ENCODE measurements at regions not wholly inside any gene's neighbourhood (a gene's known extent, or its start where the extent isn't known, plus 50 kb on each side); places are given as distances from the start of the nearest gene placed in this dataset.

DNA sequence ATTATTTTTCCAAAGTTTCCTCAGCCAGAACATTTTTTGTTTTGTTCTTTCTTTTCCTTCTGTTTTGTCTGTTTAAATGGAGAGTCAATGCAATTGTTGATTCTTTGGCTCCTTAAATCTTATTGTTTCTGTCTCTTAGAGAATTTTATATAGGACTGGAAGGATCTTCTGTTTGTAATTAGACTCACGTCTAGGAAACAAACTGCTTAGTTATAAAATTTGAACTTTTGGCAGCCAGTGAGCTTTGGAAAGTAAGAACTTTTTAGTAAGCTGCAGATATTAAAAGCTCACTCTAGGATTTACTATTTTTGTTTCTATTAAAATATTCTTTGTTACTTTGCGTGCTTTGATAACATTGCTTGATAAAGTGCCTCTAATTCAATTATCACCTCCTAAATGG lies 109.8 kb upstream of the HNRNPU start:
- DNase-seq (ENCODE audit: low spot score) = no peak
- TF ChIP-seq, protein P1, sequence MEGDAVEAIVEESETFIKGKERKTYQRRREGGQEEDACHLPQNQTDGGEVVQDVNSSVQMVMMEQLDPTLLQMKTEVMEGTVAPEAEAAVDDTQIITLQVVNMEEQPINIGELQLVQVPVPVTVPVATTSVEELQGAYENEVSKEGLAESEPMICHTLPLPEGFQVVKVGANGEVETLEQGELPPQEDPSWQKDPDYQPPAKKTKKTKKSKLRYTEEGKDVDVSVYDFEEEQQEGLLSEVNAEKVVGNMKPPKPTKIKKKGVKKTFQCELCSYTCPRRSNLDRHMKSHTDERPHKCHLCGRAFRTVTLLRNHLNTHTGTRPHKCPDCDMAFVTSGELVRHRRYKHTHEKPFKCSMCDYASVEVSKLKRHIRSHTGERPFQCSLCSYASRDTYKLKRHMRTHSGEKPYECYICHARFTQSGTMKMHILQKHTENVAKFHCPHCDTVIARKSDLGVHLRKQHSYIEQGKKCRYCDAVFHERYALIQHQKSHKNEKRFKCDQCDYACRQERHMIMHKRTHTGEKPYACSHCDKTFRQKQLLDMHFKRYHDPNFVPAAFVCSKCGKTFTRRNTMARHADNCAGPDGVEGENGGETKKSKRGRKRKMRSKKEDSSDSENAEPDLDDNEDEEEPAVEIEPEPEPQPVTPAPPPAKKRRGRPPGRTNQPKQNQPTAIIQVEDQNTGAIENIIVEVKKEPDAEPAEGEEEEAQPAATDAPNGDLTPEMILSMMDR (IDR thresholded peaks at IDR 0.05; ENCODE audit: extremely low read depth, insufficient read depth, missing control alignments) = no peak
- in situ Hi-C loops (cut with MboI; ENCODE audit: low pct_unique_long_range_greater_than_20kb, low sequenced_read_pairs, unreplicated experiment) = no loop called here

DNA sequence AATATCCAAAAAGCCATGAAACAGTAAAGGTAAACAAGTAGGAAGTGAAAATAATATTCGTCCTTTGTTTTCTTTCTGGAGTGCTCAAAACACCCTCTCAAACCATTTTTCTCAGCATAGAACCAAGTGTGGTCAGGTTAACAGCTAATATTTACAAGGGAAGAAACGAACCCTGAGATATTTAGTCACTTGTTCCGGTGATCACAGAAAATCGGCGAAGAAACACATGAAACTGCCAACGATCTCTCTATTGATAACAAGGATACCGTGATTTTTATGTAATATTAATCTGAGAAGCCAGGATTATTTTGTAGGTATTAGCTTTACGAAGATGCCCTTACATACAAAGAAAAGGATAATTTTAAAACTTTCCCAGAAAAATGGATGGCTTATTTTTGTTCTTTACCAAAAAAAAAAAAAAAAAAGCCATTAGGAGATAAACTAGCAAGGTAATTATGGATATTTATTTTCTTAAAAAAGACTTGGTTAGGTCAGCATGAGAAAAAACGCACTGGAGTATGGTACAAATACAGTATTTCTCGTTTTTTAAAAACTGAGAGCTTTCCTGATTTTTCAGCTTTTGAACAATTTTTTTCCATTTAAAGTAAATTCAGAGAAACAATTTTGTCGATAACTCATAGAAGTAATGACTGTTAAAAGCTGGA lies 107.3 kb upstream of the HNRNPU start:
- peak; percentile 26 for DNase-seq (ENCODE audit: low spot score)
- in situ Hi-C loops (cut with MboI; ENCODE audit: low pct_unique_long_range_greater_than_20kb, low sequenced_read_pairs, unreplicated experiment) = no loop called here
- TF ChIP-seq, protein P1 (IDR thresholded peaks at IDR 0.05; ENCODE audit: extremely low read depth, insufficient read depth, missing control alignments) = no peak

DNA sequence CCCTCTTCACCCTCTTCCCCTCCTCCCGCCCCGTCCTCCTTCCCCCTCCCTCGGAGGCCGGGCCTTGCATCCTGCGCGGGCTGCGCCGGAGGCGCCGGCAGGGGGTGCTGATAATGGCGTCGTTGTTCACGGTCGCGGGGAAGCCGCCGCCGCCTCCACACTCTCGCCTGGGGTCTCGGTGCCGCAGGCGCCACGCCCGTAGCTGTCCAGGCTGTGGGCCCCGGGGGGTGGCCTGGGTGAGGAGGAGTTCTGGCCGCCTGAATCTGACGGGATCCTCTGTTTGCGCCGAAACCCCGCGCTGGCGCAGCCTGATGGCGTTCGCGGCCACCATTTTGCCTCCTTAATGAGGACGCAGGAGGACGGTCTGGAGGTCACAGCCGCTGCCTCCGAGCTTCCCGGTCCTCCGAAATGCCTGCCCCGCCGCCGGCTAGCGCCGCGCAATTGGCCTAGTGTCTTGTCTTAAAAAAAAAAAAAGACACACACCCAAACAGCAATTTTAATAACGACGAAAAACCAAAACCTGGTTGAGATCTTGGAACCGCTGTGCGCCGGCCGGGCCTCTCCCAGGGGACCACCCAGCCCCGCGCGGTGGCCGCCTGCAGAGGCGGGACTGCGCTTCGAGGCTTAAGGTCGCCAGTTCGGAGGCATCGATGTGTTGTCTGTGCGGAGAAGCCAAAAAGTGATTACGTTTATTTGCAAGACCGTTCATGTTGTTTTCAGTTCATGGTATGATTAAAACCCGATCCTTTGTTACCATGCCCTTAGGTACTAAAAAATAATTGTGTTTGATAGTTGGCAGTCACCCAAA lies 106.6 kb upstream of the HNRNPU start:
- TF ChIP-seq, protein P1 (IDR thresholded peaks at IDR 0.05; ENCODE audit: extremely low read depth, insufficient read depth, missing control alignments) = peak; percentile 70
- DNase-seq (ENCODE audit: low spot score) = peak; percentile 84
- in situ Hi-C loops (cut with MboI; ENCODE audit: low pct_unique_long_range_greater_than_20kb, low sequenced_read_pairs, unreplicated experiment) = no loop called here

DNA sequence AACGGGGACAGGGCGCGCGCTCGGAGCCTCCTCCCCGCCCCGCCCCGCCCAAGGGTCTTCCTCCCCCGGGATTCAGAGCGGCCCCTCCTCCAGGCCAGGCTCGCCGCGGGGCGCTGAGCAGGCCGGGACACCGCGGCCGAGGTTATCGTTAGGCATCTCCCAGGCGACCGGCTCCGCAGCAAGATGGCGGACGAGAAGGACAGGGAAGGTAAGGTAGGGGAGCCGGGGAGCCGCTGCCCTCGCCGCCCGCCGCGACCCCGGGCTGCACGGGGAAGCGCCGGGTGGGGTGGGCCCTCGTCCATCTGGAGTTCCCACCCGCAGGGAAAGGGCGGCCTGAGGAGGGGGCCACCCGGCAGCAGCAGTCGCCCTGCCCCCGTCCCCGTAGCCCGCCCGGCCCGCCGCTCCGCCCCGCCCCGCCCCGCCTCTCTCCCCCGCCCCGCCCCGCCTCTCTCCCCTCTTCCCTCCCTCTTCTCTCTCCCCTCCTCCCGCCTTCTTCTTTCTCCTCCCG lies 105.9 kb upstream of the HNRNPU start:
- DNase-seq (ENCODE audit: low spot score) = peak; percentile 70
- TF ChIP-seq, protein P1 (IDR thresholded peaks at IDR 0.05; ENCODE audit: extremely low read depth, insufficient read depth, missing control alignments) = no peak
- in situ Hi-C loops (cut with MboI; ENCODE audit: low pct_unique_long_range_greater_than_20kb, low sequenced_read_pairs, unreplicated experiment) = no loop called here

DNA sequence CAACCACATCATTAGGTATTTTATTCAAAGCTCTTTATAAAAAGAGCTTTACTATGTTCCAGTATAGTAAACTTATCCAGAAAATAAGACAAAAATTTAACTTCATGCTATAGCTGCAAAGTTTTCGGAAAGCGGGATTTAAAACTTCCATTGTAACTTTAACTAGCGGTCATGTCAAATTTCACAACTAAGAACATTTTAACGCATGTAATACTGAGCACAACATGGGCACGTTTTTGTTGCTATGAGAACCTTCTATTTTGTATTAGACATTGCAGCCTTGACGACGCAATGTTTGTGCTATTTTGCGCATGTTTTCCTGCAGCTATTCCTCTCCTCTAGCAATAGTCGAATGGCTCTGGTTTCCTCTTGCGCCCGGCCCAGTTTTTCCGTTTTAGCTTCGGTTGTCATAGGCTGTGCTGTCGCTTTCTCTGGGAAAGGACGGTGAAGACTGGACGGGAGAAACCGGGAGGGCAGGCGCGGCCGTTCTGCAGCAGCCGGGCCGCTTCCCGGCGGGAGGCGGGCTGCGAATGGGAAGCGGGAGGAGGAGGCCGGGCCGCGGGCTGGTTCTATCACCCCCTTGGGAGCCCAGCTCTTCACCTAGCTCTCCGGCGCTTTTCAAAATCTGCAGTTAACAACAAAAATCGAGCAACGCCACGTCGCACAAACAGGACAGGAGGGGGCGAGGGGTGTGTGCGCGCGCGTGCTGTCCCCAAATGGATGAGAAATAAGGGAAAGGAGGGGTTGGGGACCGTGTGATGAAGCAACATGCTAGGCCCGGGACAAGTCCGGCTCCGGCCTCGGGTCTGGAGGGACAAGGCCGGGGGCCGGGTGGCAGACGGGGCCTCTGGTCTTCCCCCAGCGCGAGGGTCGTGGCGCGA lies 105.3 kb upstream of the HNRNPU start:
- DNase-seq (ENCODE audit: low spot score) = peak; percentile 35

More for the DNA sequence above, 105.3 kb upstream of the HNRNPU start:
- in situ Hi-C loops (cut with MboI; ENCODE audit: low pct_unique_long_range_greater_than_20kb, low sequenced_read_pairs, unreplicated experiment) = no loop called here
- TF ChIP-seq, protein P1 (IDR thresholded peaks at IDR 0.05; ENCODE audit: extremely low read depth, insufficient read depth, missing control alignments) = no peak

All from GM13977 (cell line).